NCI-H146 treated with DMSO at 0.1 percent for 48 hours (cell line): ENCODE measurements at regions not wholly inside any gene's neighbourhood (a gene's known extent, or its start where the extent isn't known, plus 50 kb on each side); places are given as distances from the start of the nearest gene placed in this dataset.
"Not testable (repeated sequence)": the region's sequence is repeated elsewhere in the genome, so short reads cannot be mapped to it uniquely, and the experiment has no call there.

Experiments
- DNase-seq: peaks from one replicate; lab custom pipeline; 2025; ENCODE audit not compliant: unreplicated experiment; lab: John Stamatoyannopoulos, UW

- DNase-seq: no peak
These were observed 227.2 kb upstream of the ASCC3 start for GRCh38 chr6:101108286-101108685.

- no peak for DNase-seq
These were observed 229.7 kb upstream of the ASCC3 start for GRCh38 chr6:101110814-101111213.

GRCh38 chr6:101113468-101114260, 232.5 kb upstream of the ASCC3 start:
- no peak for DNase-seq

- peak; percentile 29 for DNase-seq
These were observed 233.6 kb upstream of the ASCC3 start for GRCh38 chr6:101114703-101115102.

- no peak for DNase-seq
These were observed 235.2 kb upstream of the ASCC3 start for GRCh38 chr6:101116337-101116736.

- DNase-seq: no peak
These were observed 236.4 kb upstream of the ASCC3 start for GRCh38 chr6:101117393-101118135.

GRCh38 chr6:101118136-101118396, 236.9 kb upstream of the ASCC3 start:
- DNase-seq: no peak

- DNase-seq: no peak
These were observed 239.6 kb upstream of the ASCC3 start for GRCh38 chr6:101120747-101121146.

GRCh38 chr6:101125380-101125971, 244.3 kb upstream of the ASCC3 start:
- DNase-seq: no peak

- DNase-seq: no peak
These were observed 245.4 kb upstream of the ASCC3 start for GRCh38 chr6:101126501-101126900.

- no peak for DNase-seq
These were observed 248.7 kb upstream of the ASCC3 start for GRCh38 chr6:101129851-101130250.

GRCh38 chr6:101146389-101146788, 247.1 kb upstream of the GRIK2 start:
- no peak for DNase-seq

GRCh38 chr6:101150226-101150625, 243.3 kb upstream of the GRIK2 start:
- no peak for DNase-seq

GRCh38 chr6:101157638-101158037, 235.9 kb upstream of the GRIK2 start:
- not testable (repeated sequence) for DNase-seq

- DNase-seq: no peak
These were observed 229.9 kb upstream of the GRIK2 start for GRCh38 chr6:101163611-101164010.

GRCh38 chr6:101167638-101168037, 225.9 kb upstream of the GRIK2 start:
- DNase-seq: no peak

GRCh38 chr6:101171049-101171448, 222.5 kb upstream of the GRIK2 start:
- not testable (repeated sequence) for DNase-seq

- DNase-seq: no peak
These were observed 214.8 kb upstream of the GRIK2 start for GRCh38 chr6:101178748-101179147.

GRCh38 chr6:101181006-101181405, 212.5 kb upstream of the GRIK2 start:
- DNase-seq: no peak

- DNase-seq: not testable (repeated sequence)
These were observed 205.2 kb upstream of the GRIK2 start for GRCh38 chr6:101188285-101188798.

- no peak for DNase-seq
These were observed 197.9 kb upstream of the GRIK2 start for GRCh38 chr6:101195588-101195987.

- DNase-seq: no peak
These were observed 194.1 kb upstream of the GRIK2 start for GRCh38 chr6:101199441-101199840.
